ENCODE measurements at regions not wholly inside any gene's neighbourhood (a gene's known extent, or its start where the extent isn't known, plus 50 kb on each side); places are given as distances from the start of the nearest gene placed in this dataset.

- TF ChIP-seq CTCF (IDR thresholded peaks at IDR 0.05) (no peak), POLR2A (IDR thresholded peaks at IDR 0.05) (no peak)
These were observed 253.9 kb downstream of the EDEM1 start for GRCh38 chr3:5441401-5441800.
